K562 (cell line): ENCODE measurements at regions not wholly inside any gene's neighbourhood (a gene's known extent, or its start where the extent isn't known, plus 50 kb on each side); places are given as distances from the start of the nearest gene placed in this dataset.

ENCODE experiments used
- PHF8 ChIP-seq: fragments of 200-600 bp; sonication (generic); IDR thresholded peaks from 2 replicates; pipeline ENCODE4 v1.6.1; 2012; ENCODE audit warnings: mixed run types, mild to moderate bottlenecking, inconsistent platforms, low read length, moderate library complexity, borderline replicate concordance
- ZNF23 ChIP-seq: fragments of 250-450 bp; sonication (Bioruptor Pico); IDR thresholded peaks from 2 replicates; pipeline ENCODE4 v1.4.0; 2020; ENCODE audit warnings: mild to moderate bottlenecking
- ZNF407 ChIP-seq: fragments of 450-650 bp; IDR thresholded peaks from 2 replicates; pipeline ENCODE4 v1.6.1; 2016; ENCODE audit warnings: low read depth

GRCh38 chr10:90602862-90603610 is 254.8 kb downstream of the HTR7 start (continued):
- no peak for TF ChIP-seq ZNF23
- no peak for TF ChIP-seq ZNF407
- TF ChIP-seq PHF8 = no peak
